Superior temporal gyrus (tissue), 1 donor: ENCODE measurements at regions not wholly inside any gene's neighbourhood (a gene's known extent, or its start where the extent isn't known, plus 50 kb on each side); places are given as distances from the start of the nearest gene placed in this dataset.
A peak's percentile ranks its signal among the peaks of the same experiment; 100 is the strongest.

Experiments
- DNase-seq: peaks from one replicate; pipeline ENCODE4 v3.0.0-alpha.2; 2016; ENCODE audit errors: extremely low spot score

DNA sequence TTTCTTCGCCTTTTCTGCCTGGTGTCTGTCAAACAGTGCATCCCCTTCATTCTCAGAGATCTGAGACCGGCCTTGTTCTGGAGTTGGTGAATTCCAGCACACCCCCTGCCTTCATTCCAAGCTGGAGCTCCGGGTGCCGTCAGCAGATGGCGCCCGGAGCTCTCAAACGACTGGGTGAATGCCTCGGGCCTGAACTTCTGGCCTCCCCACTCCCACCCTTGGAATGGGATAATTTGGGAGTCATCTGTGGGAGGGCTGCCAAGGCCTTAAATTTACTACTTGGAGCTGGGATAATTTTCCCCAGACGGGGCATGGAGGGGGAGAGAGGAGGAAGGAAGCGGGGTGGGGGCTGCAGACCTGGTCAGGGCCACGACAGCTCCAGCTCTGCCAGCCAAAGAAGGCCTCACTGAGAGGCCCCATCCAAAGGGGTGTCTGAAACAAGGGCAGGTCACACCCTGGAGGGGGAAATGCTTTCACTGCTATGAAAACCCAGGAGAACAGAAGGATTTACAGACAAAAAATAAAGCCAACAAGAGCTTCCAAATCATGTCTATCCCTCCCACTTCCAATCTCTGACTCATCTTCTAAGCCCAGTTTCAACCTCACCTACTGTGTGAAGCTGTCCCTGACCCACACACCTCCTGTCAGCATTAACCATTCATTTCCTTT is 187.9 kb downstream of the OPA1 start:
- peak; percentile 78 for DNase-seq

DNA sequence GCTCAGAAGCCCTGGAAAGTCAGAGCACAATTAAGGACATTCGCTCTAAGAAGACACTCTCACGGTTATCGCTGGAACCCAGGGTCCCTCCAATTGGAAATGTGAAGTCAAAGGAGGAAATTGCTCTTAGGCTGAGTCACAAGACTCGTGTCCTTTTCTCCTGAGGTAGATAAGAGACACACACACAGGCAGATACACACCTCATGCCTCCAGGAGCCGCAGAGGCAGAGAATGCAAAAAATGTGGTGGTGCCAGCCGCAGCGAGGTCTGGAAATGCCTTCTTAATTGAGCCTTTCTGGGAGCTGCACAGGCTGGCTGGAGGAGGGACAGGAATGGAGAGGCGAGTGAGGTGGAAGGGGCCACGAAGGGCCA is 189.3 kb downstream of the OPA1 start:
- no peak for DNase-seq

DNA sequence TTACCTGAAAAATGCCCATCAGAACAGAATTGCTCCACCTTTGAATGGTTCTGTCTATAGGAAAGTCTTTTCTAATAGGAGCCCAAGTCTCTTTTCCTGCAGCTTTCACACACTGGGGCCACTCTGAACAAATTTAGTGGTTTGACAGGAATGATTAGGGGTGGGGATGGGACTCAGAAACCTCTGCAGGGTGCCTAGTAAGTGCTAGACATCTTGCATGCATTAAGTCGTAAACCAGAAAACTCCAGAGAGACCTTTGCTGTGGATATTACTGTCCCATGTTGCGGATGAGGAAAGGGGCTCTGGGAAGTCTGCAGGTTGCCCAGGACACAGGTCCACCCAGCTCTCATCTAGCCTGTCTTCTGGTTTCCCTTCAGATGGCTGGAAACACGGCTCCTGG is 189.7 kb downstream of the OPA1 start:
- no peak for DNase-seq

DNA sequence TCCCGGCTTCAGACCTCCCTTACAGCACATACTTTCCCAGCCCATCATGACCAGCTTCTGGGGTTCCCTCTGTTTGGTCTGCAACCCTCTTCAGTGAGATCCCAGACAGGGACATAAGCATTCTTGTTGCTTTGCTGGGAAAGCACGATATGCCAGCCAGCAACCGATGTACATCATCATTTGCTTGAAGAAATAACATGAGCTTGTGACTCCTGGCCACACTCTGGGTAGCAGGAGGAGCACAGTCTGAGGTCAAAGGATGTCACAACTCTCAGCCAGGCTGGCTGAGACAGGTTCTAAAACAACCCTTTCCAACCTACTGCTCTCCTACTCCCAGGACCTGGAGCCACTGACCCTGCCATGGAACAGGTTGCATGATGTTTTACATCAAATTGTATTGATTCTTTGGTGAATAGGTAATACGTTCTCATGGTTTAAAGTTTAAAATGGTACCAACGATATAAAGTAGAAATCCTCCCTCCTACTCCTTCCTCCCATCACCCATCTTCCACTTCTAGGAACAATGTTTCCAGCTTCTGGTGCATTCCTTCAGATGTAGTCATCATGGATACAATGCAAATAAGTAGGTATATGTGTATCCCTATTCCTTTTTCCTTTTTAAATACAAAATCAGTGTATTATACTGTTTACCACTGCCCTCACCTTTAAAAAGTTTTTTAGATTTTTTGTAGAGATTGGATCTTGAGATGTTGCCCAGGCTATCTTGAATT is 190.3 kb downstream of the OPA1 start:
- DNase-seq = no peak

DNA sequence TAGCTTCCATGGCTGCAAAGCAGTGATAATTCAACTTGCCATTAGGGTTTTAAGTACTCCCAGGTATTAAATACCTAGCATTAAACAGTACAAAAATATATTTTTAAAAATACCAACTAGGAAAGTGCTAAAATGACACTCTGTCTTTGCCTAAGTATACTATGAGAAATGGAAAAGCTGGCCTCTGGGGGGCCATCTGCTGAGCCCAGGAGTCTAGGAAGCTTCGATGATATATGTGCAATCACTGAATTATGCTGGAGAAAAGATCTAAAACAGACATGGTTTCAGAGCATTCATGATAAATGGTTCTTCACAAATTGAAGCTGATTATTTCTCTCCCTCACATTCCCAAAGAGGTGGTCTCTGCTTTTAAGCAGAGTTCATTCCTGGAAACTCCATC is 191.8 kb downstream of the OPA1 start:
- DNase-seq = no peak

DNA sequence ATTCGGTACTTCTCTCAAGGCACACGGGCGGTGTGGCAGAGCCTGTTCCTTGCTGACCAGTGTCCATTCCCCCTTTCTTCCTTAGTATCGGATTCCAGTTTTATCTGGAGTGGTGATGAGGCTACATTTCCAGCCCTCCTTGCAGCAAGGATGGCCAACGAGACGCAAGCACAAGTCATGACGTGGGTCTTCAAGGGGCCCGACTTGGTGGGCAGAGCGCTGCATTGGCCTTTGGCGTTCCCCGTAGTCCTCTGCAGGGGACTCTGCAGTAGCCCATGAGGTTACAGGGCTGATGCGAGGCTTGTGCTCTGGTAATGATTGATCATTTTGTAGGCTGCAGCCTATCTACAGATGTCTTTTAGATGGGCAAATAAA is 194.5 kb downstream of the OPA1 start:
- DNase-seq = no peak

DNA sequence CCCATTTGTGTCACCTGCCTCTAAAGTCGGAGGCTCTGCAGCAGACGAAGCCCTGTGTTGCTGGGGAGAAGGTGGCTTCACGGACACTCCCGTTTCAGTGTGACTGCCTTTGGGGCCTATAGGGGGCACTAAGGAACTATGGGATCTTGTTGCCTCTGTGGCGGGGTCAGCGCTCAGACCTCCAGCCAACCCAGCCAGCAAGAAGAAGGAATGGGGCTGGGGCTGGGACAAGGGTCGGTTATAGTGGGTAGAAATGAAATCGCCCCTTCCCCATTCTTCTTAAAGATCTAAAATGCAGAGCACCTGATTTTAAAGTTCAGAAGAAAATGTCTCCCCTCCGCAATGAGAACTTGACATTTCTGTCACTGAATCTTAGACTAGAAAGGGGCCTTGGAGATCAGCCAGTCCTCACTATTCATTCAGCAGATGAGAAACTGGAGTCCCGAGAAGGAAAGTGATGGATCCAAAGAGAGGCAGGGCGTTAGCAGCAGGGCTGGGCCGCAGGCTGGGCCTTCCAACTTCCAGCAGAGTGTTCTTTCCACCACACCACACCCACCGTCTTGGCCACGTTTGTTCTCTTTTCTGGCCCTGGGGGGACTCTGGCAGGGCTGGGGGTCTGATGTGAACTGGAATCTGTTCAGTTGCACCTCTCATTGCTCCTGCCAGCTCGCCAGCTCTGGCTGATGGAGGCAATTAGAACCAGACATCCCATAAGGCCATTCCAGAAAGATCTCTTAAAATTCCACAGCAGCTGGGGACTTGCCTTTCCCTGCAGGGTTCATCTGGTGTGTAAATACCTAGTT is 195.4 kb downstream of the OPA1 start:
- peak; percentile 81 for DNase-seq

DNA sequence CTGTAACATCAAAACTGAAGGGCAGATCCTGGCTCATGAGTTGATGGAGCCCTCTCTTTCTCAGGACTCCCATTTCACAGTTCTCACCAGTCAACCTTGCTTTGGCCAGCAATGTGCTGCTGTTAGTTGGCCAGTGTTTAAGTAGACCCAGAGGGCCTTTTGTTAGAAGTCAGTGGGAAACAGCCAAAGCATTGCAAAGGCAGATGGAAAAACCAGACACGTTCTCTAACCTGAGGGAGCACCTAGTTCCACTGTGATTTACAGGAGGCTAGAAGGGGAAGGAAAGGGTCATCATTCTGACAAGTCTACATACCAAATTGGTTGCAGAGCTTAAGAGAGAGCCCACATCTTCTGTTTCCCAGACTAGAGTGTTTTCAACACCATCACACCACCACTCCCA is 196.4 kb downstream of the OPA1 start:
- no peak for DNase-seq

DNA sequence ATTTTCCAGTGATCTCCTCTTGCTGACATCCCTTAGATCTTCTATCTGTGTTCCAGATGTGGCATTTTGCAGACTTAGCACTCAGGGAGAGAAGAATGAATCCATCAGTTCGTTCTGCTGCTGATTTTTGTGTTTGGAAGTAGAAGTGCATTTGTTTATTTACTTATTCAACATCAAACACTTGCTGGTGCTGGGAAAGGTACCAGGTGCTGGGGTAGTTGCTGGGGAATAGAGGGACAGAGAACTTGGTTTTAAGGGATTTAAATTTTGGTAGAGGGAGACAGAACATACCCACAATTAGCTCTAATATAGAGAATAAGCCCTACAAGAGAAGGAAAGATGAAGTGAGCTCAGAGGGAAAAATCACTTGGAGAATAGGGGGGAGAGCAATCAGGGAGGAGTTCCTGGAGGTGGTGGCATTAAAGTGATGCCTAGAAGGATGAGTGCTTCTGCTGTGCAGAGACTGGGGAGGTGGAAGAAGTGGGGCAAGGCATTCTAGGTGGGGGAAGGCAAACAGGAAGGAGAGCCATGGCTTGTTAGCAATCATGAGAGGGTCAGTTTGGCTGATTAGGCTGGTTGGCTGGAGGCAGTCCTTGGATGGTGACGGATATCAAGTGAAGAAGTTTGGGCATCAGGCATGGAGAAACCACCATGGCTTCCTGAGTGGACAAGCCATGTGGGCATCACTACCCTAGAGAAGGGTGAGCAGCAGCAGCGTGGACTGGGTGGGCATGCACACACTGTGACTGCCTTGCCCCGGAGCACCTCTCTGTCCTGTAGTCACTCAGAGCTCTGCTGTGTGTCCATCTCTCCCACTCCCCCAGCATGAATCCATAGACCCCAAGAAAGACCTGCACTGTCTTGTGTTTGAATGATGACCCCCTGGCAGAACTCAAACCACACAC is 197.3 kb downstream of the OPA1 start:
- no peak for DNase-seq

DNA sequence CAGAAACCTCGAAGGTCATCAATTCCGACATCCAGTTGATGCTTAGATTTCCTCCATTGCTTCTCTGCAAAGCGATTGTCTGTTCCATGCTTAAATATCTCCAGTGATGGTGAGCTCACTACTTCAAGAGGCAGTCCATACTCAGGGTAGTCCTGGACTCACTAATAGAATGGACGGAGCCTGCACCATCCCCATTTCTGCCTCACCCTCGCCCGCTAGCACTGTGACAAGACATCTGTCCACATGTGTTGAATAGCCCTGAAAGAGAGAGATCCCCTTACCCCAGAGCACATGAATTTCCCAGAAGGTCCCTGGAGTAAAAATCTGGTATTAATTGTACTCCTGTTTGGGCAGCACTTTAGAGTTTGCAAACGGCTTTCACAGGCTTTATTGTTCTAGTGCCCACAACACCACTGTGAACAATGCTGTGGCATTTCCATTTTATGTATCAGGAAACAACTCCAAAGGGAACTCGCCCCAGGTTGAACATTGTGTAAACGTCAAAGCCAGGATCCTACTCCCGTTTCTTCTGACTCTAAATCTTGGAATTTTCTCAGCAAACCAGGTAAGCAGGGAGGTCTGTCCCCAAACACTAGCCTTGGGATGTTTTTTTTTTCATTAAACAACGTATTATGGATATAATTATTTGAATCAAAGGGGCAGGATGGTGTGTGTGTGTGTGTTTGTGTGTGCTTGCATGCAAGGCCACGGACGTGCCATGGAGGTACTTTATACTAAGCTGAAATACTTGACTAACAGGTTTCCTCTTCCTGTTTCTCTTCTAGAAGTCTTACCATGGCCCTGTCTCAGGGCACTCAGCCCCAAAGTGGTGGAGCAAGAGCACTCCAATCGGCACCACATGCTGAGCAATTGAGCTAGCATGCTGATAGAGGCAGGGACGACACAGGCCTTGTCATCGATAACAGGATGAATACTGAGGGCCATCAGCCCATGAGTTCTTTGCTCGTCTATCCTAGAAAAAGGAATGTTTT is 198.3 kb downstream of the OPA1 start:
- DNase-seq = no peak

DNA sequence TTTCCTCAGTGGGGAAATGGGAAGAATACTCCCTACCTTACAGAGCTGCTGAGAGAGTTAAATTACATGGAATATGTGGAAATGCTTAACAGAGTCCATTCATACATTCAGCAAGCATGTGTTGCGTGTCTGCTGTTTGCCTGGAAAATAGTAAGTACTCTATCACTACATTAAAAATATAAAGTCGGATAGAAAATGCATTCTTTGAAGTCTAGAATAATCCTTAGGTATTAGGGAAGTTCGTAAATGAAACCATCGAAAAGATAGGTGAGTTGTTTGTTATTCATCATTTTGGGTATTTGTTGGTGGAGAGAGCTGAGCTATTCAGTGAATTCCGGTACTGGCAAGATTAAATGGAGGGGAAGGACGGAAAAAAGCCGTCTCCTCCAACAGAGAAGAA is 200.1 kb downstream of the OPA1 start:
- no peak for DNase-seq

DNA sequence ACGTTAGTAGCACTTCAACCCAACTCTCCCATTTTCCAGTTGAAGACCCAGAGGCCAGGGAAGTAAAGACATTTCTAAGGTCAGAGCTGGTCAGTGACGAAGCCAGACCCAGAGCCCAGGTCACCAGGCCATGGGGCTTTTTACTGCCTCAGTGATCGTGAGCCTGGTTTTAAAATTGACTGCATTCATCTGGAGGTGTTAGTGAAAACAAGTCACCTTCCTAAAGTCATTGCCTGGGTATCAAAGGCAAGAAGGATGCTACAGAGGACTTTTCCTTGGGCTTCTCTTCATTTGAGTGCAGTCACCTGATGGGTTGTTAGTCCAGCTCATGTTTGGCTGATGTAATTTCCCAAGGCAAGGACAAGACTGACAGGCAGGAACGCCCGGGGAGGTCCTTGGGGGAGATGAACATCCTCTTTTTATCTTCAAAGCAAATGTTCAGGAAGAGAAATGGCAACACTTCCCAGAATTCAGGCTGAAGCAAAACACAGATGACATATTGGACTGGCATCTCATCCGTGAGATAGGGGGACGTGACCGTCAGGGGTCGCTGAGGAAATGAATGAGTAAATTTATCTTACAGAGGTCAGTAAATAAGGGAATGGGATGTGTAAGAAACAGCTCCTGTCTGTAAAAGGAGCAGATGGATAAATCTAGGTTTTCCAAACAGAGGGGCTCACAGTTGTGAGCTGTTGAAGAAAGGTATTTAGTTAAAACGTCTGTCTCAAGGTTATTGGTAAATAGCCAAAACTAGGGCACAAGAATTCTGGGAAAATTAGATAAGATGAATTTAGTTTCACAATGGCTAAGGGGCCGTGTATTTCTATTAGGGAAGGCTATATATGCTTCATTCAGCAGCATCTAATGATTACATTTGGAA is 201.2 kb downstream of the OPA1 start:
- no peak for DNase-seq

DNA sequence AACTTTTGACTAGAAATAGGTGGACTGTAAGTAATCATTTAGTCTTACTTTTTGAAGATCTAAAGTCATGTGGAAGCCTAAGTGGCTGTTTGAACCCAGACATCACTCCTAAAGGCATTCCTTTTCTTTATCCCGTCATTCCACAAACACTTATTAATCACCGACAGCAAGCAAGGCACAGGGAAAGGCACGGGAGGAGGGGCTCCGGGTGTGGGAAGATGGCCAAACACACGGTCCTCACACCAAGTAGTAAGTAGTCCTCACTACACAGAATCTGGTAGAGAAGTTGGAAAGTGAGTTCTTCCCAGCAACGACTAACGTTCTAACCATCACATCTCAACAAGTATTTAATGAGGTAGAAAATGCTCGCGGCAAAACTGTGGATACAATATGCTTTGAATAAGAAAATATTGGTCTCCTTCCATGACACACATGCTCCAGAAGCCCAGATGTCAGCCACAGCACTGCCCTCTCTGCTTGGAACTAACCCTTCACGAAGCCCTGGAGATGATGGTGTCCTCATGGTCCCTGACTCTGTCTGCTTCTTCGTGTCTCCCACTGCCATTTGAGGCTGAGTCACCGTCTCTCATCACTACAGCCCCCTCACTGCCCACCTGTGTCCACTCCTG is 202.2 kb downstream of the OPA1 start:
- no peak for DNase-seq

DNA sequence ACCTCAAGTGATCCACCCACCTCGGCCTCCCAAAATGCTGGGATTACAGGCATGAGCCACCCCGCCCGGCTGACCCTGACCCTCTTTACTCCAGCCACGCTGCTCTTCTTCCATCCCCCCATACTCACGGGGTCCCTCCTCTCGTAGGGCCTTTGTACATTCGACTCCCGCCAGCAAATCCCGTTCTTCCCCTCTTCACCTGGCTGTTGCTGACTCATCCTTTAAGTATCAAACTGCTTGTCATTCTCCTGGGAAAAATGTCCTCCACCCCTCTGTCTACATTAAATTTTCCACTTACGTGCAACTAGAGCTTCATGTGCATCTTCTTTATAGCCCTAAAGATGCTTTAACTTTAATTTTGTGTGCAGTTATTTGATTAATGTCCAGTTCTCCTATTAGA is 203.1 kb downstream of the OPA1 start:
- no peak for DNase-seq

DNA sequence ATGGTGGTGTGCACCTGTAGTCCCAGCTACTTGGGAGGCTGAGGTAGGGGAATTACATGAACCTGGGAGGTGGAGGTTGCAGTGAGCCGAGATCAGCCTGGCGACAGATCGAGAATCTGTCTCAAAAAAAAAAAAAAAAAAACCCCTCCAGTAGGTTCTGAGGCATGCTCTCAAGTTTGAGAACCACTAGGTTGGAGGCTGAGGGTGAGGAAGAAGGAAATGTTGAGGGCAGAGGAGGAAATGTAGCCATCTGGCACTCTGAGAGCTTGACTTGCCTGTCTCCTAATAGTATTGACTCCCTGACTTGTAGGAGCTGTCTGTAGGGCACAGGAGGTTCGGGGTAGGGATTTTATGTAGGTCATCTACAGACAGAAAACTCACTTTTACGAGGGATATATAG is 204.6 kb downstream of the OPA1 start:
- DNase-seq = no peak

DNA sequence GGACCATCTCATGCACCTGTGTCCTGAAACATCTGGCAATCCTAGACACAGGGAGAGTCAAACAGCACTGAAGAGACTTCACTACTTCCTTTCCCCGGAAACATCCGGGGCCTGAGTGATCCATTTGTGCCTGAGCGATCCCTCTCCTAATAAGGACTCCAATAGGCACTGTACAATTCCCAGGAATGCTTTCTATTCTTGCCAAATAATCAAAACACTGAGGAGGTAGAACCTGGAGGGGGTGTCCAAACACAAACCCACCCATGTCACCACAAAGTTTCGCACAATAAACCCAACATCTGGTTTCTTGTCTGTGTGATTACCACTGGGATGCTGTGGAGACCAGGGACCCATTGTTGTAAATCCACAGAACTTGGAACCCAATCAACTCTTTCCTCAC is 205.0 kb downstream of the OPA1 start:
- no peak for DNase-seq

DNA sequence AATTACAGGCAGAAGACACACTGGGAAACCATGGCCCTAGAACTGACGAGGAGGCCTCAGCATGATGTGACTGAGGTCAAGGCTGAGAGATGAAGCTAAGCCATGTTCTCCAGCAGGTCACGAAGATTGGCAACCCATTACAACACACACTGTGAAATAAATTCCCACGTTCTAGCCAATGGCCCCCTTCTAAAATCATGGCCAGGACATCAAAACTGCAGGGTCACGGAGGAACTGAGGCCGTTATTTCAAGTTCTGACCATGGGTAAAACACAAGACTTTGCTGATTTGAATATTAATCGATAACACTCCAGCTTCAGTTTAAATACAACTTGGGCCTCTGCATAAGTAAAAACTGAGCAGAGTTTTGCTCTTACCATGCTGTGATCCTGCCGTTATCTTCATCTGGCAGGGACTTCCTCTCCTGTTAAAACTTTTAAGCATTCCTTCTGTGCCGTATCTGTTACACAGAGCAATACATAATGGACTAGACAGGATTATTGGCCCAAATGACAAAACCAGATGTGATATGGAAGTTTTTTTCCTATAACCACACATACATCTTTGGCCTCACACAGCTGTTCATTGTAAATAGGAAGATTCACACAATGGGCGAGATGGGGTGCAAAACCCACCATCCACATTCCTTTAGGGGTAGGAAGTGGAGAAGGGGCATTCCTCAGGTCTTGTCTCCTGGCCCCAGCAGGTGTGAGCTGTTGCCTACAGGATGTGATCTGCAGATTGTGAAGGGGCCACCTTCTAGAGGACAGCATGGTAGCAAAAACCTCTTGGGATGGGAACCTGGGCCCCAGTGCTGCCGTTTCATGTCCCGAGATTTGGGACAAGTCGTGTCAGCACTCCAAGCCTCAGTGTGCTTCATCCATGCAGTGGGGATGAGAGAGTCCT is 207.4 kb downstream of the OPA1 start:
- no peak for DNase-seq

DNA sequence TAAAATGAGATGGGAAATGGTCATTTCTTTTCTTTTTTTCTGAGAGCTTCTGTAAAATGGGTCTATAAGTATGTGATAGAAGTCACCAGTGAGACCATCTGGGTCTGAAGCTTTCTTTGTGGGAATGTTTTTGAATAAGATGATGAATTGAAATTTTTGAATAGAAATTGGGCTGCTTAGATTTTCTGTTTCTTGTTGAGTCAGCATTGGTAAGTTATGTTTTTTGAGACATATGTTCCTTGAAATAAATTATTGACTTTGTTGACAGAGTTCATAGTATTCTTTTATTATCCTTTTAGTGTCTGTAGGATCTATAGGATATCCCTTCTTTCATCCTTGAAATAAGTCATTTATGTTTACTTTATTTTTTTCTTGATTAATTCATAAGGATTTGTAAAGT is 208.1 kb downstream of the OPA1 start:
- no peak for DNase-seq
